ENCODE measurements at regions not wholly inside any gene's neighbourhood (a gene's known extent, or its start where the extent isn't known, plus 50 kb on each side); places are given as distances from the start of the nearest gene placed in this dataset.
"Not testable (repeated sequence)": the region's sequence is repeated elsewhere in the genome, so short reads cannot be mapped to it uniquely, and the experiment has no call there.

DNA sequence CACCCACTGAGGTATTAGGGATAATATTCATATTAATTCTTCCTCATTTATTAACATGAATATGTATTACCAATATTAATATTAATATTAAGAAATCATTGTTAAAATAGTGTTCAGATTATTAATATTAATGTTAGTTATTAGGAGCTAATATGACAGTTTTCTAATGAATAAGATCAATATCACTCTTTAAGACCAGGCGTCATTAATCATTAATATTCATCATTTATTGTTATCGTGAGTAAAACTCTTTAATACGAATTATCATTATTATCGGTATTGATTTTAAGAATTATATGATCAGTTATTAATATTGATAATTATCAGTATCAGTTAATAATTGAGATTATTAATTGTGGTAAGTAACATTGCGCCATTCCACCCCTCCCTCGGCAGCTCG is 101.0 kb upstream of the HMX1 start:
- not testable (repeated sequence) for TF ChIP-seq POLR2A, CTCF (IDR thresholded peaks at IDR 0.05)
